Thymus (tissue), 11 donors: ENCODE measurements at regions not wholly inside any gene's neighbourhood (a gene's known extent, or its start where the extent isn't known, plus 50 kb on each side); places are given as distances from the start of the nearest gene placed in this dataset.
"Not testable (repeated sequence)": the region's sequence is repeated elsewhere in the genome, so short reads cannot be mapped to it uniquely, and the experiment has no call there.

Experiments used
- DNase-seq, 9 donors: peaks; one replicate each; pipeline ENCODE4 v3.0.0-alpha.2; 2013; ENCODE audit warnings: low spot score in 9 of 9, low read depth in 6 of 9, missing footprints in 1 of 9
- H3K27ac ChIP-seq, 2 donors: one replicate each; pipeline ENCODE4 v1.5.1; 2013; ENCODE audit warnings: control low read depth in 1 of 2, low read depth in 1 of 2, low read length in 1 of 2, mild to moderate bottlenecking in 1 of 2, moderate library complexity in 1 of 2
- H3K27me3 ChIP-seq, 2 donors: one replicate each; pipeline ENCODE4 v1.5.1; 2013; ENCODE audit warnings: low read length in 1 of 2; ENCODE audit not compliant: control insufficient read depth in 2 of 2, insufficient read depth in 1 of 2
- H3K36me3 ChIP-seq, 2 donors: one replicate each; pipeline ENCODE4 v1.5.1; 2013; ENCODE audit warnings: low read length in 1 of 2, mild to moderate bottlenecking in 1 of 2, moderate library complexity in 1 of 2; ENCODE audit not compliant: control insufficient read depth in 2 of 2, insufficient read depth in 2 of 2
- H3K4me1 ChIP-seq, 2 donors: one replicate each; pipeline ENCODE4 v1.5.1; 2013; ENCODE audit warnings: low read length in 2 of 2; ENCODE audit not compliant: control insufficient read depth in 2 of 2, insufficient read depth in 2 of 2
- H3K4me3 ChIP-seq, 2 donors: one replicate each; pipeline ENCODE4 v1.5.1; 2013; ENCODE audit warnings: low read length in 2 of 2, control low read depth in 1 of 2, mild to moderate bottlenecking in 1 of 2
- H3K9me3 ChIP-seq, 2 donors: one replicate each; pipeline ENCODE4 v1.5.1; 2013; ENCODE audit warnings: low read length in 1 of 2, mild to moderate bottlenecking in 1 of 2; ENCODE audit not compliant: control insufficient read depth in 2 of 2, insufficient read depth in 1 of 2
- WGBS: extraction: QIAGEN DNeasy Blood & Tissue Kit; methylation state at CpG from one replicate; pipeline ENCODE4 v1.1.7; 2013; 5-methylcytosine and 5-hydroxymethylcytosine counted together
- donor health status: healthy.

DNA sequence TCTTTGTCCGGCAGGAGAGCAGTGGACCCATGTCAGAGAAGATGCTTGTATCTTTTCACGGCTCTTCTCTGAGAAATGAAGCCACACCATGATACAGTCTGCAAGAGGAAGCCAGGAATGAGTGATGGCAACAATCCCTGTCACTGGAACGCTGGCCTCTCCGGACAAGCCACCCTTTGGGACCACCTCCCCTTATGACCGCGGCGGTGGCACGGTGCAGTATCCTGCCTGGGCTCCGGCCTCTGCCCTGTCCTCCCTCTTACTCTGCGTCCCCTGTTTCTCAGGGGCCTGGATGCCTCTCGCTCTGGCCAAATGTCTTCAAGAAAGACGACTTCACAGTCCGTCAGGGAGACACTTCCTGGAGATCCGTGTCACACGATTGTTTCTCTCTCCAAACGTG, 370.5 kb downstream of the ZNF716 start:
- DNase-seq: no peak
- Histone ChIP-seq H3K27me3 (no peaks in the 10 kb centered on the region), H3K27ac (no peak overlapping the region), H3K36me3 (no peaks in the 10 kb centered on the region), H3K4me1 (no peaks in the 10 kb centered on the region), H3K4me3 (no peak overlapping the region), H3K9me3 (peaks cover 10 to 61% of the 10 kb centered on the region in 2 donors)
- 90% methylated on average over 16 of the region's 16 CpGs for WGBS

GRCh38 chr7:57821438-57822382, 371.7 kb downstream of the ZNF716 start:
- no peaks in the 10 kb centered on the region for H3K36me3 ChIP-seq
- H3K4me1 ChIP-seq: no peaks in the 10 kb centered on the region
- no peaks in the 10 kb centered on the region for H3K27me3 ChIP-seq
- no peak overlapping the region for H3K27ac ChIP-seq
- no peak for DNase-seq
- WGBS: 90% methylated on average over 57 of the region's 57 CpGs
- H3K9me3 ChIP-seq: peaks cover 10 to 67% of the 10 kb centered on the region in 2 donors
- H3K4me3 ChIP-seq: no peak overlapping the region

DNA sequence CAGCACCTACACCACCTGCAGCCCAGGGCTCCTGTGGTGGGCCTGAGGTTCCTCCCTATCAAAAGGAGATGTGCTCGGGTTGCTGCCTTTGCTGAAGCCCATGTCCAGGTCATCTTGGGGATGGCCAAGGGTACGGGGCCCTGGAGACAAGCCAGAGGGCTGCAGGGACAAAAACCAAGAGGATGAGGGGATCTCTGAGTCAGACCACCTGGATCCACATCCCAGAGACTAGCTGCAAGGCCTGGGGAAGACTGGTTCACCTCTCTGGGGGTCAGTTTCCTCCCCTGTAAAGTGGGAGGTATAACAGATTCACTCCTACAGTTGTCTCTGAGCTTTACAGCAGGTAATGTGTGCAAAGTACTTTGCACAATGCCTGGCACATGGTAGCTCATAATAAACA, 376.6 kb downstream of the ZNF716 start:
- DNase-seq: not testable (repeated sequence)
- 52% methylated on average over 2 of the region's 2 CpGs for WGBS

DNA sequence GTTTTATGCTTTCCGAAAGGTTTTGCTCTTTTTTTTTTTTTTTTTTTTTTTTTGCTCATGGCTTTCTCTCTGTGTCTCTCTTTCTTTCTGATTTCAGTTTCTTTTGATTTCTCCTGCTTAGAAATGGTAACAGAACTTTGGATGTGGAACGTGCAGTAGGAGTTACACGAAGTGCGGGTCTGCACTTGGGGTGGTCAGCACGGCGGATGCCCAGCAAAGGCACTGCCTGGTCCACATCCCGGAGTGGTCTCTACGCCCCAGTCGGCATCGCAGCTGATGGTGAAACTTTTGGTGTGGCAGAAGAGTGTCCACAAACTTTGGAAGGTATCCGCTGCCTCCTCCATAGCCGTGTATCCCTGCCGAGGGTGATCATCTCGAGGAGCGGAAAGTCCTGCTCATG, 385.2 kb downstream of the ZNF716 start:
- not testable (repeated sequence) for DNase-seq, H3K27me3 ChIP-seq, H3K9me3 ChIP-seq, H3K4me1 ChIP-seq, H3K27ac ChIP-seq, H3K4me3 ChIP-seq, H3K36me3 ChIP-seq
- WGBS: 96% methylated on average over 9 of the region's 15 CpGs

More for the DNA sequence above, 376.6 kb downstream of the ZNF716 start:
- H3K4me1 ChIP-seq, H3K4me3 ChIP-seq, H3K27me3 ChIP-seq, H3K36me3 ChIP-seq, H3K27ac ChIP-seq: not testable (repeated sequence)
- H3K9me3 ChIP-seq: peaks cover 4 to 30% of the 10 kb centered on the region in 2 donors

DNA sequence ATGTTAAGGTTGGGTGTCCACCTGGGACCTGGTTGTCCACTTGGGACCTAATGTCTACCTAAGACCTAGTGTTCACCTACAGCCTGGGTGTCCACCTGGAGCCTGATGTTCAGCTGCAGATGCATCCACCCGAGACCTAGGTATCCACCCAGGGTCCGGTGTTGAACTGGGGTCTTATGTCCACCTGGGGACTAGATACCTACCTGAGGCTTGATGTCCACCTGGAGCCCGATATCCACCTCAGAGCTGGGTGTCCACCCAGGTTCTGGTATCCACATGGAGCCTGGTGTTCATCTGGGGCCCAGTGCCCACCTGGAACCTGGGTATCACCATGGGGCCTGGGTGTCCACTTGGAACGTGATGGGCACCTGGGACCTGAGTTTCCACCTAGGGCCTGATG, 389.2 kb downstream of the ZNF716 start:
- H3K27ac ChIP-seq, DNase-seq: not testable (repeated sequence)
- WGBS: 63% methylated on average over 4 of the region's 4 CpGs

GRCh38 chr7:57867884-57868701, 418.1 kb downstream of the ZNF716 start:
- DNase-seq: no peak
- Histone ChIP-seq H3K9me3 (peaks cover 0 to 12% of the 10 kb centered on the region in 2 donors), H3K27me3 (peaks cover 0 to 16% of the 10 kb centered on the region in 2 donors), H3K4me3 (no peak overlapping the region), H3K27ac (no peak overlapping the region), H3K4me1 (no peaks in the 10 kb centered on the region), H3K36me3 (no peaks in the 10 kb centered on the region)
- 40% methylated on average over 84 of the region's 84 CpGs for WGBS

More for the DNA sequence above, 389.2 kb downstream of the ZNF716 start:
- H3K9me3 ChIP-seq, H3K4me1 ChIP-seq, H3K36me3 ChIP-seq, H3K27me3 ChIP-seq, H3K4me3 ChIP-seq: not testable (repeated sequence)

DNA sequence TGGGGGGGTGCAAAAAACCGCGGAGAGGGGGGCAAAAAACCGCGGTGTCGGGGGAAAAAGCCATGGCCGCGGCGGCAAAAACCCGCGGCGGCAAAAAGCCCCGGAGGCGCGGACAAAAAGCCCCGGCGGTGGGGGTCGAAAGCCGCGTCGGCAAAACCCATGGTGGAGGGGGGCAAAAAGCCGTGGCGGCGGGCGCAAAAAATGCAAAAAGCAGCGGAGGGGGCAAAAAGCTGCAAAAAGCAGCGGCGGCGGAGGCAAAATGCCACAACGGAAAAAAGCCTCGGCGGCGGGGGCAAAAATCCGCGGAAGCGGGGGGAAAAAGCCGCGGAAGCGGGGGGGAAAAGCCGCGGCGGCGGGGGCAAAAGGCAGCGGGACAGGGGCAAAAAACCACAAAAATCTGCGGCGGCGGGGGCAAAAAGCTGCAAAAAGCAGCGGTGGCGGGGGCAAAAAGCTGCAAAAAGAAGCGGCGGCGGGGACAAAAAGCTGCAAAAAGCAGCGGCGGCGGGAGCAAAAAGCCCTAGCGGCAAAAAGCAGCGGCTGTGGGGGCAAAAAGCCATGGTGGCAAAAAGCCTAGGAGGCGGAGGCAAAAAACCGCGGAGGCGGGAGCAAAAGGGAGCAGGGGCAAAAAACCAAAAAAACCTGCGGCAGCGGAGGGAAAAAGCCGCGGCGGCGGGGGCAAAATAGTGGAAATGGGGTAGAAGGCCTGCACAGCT, 418.9 kb downstream of the ZNF716 start:
- Histone ChIP-seq H3K4me3 (no peak overlapping the region), H3K36me3 (no peaks in the 10 kb centered on the region), H3K27ac (no peak overlapping the region), H3K9me3 (peaks cover 0 to 12% of the 10 kb centered on the region in 2 donors), H3K27me3 (peaks cover 0 to 16% of the 10 kb centered on the region in 2 donors), H3K4me1 (no peaks in the 10 kb centered on the region)
- 46% methylated on average over 66 of the region's 66 CpGs for WGBS
- DNase-seq: peak in 1 of 9 donors; percentile 0
